ENCODE measurements at regions not wholly inside any gene's neighbourhood (a gene's known extent, or its start where the extent isn't known, plus 50 kb on each side); places are given as distances from the start of the nearest gene placed in this dataset.
A peak's percentile ranks its signal among the peaks of the same experiment; 100 is the strongest.

DNA sequence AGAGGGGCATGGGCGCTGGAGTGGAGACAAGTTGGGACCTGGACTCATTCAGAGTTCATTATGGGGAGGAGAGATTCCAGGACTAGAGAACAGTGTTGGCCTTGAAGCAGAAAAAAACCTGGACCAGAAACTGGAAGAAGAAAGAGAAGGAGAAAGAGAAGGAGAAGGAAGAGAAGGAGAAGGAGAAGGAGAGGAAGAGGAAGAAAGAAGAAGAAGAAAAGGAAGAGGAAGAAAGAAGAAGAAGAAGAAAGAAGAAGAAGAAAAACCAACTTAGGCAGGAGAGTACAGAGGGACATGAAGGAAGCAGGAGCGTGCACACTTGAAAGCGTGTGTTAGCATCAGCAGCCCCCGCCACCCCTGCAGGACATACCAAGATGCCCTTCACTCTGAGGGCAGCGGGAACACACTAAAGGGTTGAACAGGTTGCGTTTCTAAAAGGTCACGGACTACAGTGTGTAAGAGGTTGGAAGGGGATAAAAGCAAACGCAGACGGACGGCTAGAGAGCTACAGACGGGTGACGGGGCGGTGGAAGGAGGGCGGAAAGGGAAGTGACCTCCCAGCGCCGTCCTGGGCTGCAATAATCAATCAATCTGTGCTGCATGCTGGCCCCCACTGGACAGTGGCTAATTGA, 95.3 kb downstream of the SEC61G start:
- Histone ChIP-seq H3K4me3 (ENCODE audit: insufficient read length, low read depth) (peak overlapping the region; percentile 70), H3K27me3 (ENCODE audit: insufficient read depth, insufficient read length) (peaks cover 26% of the 10 kb centered on the region), H3K36me3 (ENCODE audit: insufficient read depth, insufficient read length, low read length) (no peaks in the 10 kb centered on the region), H3K9ac (ENCODE audit: insufficient read length, low read depth) (peak overlapping the region; percentile 88), H3K9me3 (ENCODE audit: insufficient read depth, low read length) (peaks cover 7% of the 10 kb centered on the region; the same call in 1 of the 2 replicates), H3K4me1 (ENCODE audit: insufficient read depth, insufficient read length) (peaks cover 7% of the 10 kb centered on the region)
- TF ChIP-seq ZNF274 (IDR thresholded peaks at IDR 0.05; ENCODE audit: low read depth, low read length) (no peak), YY1 (IDR thresholded peaks at IDR 0.05; ENCODE audit: insufficient read depth, insufficient read length) (no peak), SUZ12 (IDR thresholded peaks at IDR 0.05; ENCODE audit: extremely low read depth, insufficient read depth, insufficient read length) (peak; percentile 25)
- no peak for DNase-seq (ENCODE audit: low read depth, low spot score)

DNA sequence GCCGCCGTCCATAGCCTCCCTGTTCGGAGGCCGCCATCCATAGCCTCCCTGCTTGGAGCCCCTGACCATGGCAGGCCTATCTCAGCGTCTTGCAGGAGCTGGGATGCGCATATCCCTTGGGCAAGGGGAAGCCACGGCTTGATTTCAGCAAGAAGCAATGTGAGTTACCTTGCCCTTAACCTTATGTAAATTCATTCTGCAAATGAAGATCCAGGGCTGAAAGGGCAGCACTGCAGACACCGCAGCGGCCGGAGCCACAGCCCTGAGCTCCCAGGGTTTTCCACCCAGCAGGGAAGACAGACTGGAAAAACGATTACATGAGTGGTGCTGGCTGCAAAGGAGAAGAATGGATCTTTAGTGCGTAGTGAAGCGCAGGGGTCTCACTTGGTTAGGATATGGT, 95.8 kb downstream of the SEC61G start:
- H3K4me1 ChIP-seq (ENCODE audit: insufficient read depth, insufficient read length): peaks cover 7% of the 10 kb centered on the region
- H3K9ac ChIP-seq (ENCODE audit: insufficient read length, low read depth): no peak overlapping the region
- peaks cover 26% of the 10 kb centered on the region for H3K27me3 ChIP-seq (ENCODE audit: insufficient read depth, insufficient read length)
- TF ChIP-seq SUZ12 (IDR thresholded peaks at IDR 0.05; ENCODE audit: extremely low read depth, insufficient read depth, insufficient read length) (no peak), ZNF274 (IDR thresholded peaks at IDR 0.05; ENCODE audit: low read depth, low read length) (no peak), YY1 (IDR thresholded peaks at IDR 0.05; ENCODE audit: insufficient read depth, insufficient read length) (no peak)
- H3K4me3 ChIP-seq (ENCODE audit: insufficient read length, low read depth): peak overlapping the region; percentile 8
- DNase-seq (ENCODE audit: low read depth, low spot score): peak; percentile 23
- no peaks in the 10 kb centered on the region for H3K36me3 ChIP-seq (ENCODE audit: insufficient read depth, insufficient read length, low read length)
- peaks cover 4% of the 10 kb centered on the region; the same call in 1 of the 2 replicates for H3K9me3 ChIP-seq (ENCODE audit: insufficient read depth, low read length)

- no peak for DNase-seq (ENCODE audit: low read depth, low spot score)
Observed at GRCh38 chr7:54662701-54663100, 96.3 kb downstream of the SEC61G start.

GRCh38 chr7:54653905-54654304, 105.1 kb downstream of the SEC61G start:
- Histone ChIP-seq H3K27me3 (ENCODE audit: insufficient read depth, insufficient read length) (no peaks in the 10 kb centered on the region), H3K36me3 (ENCODE audit: insufficient read depth, insufficient read length, low read length) (no peaks in the 10 kb centered on the region), H3K4me3 (ENCODE audit: insufficient read length, low read depth) (no peak overlapping the region), H3K9ac (ENCODE audit: insufficient read length, low read depth) (no peak overlapping the region), H3K9me3 (ENCODE audit: insufficient read depth, low read length) (no peaks in the 10 kb centered on the region; the same call in 1 of the 2 replicates), H3K4me1 (ENCODE audit: insufficient read depth, insufficient read length) (no peaks in the 10 kb centered on the region)
- TF ChIP-seq YY1 (IDR thresholded peaks at IDR 0.05; ENCODE audit: insufficient read depth, insufficient read length): no peak
- TF ChIP-seq SUZ12 (IDR thresholded peaks at IDR 0.05; ENCODE audit: extremely low read depth, insufficient read depth, insufficient read length): no peak
- no peak for TF ChIP-seq ZNF274 (IDR thresholded peaks at IDR 0.05; ENCODE audit: low read depth, low read length)
- DNase-seq (ENCODE audit: low read depth, low spot score): no peak

More at GRCh38 chr7:54662701-54663100, 96.3 kb downstream of the SEC61G start:
- H3K36me3 ChIP-seq (ENCODE audit: insufficient read depth, insufficient read length, low read length): no peaks in the 10 kb centered on the region
- H3K27me3 ChIP-seq (ENCODE audit: insufficient read depth, insufficient read length): peaks cover 26% of the 10 kb centered on the region
- peaks cover 4% of the 10 kb centered on the region; the same call in 1 of the 2 replicates for H3K9me3 ChIP-seq (ENCODE audit: insufficient read depth, low read length)
- TF ChIP-seq SUZ12 (IDR thresholded peaks at IDR 0.05; ENCODE audit: extremely low read depth, insufficient read depth, insufficient read length): no peak
- no peak for TF ChIP-seq ZNF274 (IDR thresholded peaks at IDR 0.05; ENCODE audit: low read depth, low read length)
- TF ChIP-seq YY1 (IDR thresholded peaks at IDR 0.05; ENCODE audit: insufficient read depth, insufficient read length): no peak
- H3K4me1 ChIP-seq (ENCODE audit: insufficient read depth, insufficient read length): peaks cover 7% of the 10 kb centered on the region
- H3K4me3 ChIP-seq (ENCODE audit: insufficient read length, low read depth): no peak overlapping the region
- no peak overlapping the region for H3K9ac ChIP-seq (ENCODE audit: insufficient read length, low read depth)

DNA sequence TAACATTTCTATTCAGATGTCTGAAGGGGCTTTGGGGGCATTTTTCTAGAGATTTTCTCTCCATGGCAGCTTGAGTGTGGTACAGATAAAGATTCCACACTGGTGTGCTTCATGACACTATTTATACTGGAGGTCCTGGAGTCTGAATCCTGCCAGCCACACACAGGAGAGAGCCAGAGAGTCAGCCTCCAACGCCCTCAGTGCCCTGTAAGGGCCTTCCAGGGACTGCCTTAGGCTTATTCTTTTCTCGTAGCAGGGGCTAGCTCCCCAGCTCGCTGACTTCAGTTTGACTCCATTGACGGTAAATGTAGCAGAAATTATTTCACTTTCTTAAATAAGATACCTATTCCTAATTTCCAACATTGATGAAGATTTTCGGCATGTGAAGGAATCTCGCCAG, 100.9 kb downstream of the VSTM2A start:
- no peaks in the 10 kb centered on the region for H3K9me3 ChIP-seq (ENCODE audit: insufficient read depth, low read length)
- no peak for DNase-seq (ENCODE audit: low read depth, low spot score)

DNA sequence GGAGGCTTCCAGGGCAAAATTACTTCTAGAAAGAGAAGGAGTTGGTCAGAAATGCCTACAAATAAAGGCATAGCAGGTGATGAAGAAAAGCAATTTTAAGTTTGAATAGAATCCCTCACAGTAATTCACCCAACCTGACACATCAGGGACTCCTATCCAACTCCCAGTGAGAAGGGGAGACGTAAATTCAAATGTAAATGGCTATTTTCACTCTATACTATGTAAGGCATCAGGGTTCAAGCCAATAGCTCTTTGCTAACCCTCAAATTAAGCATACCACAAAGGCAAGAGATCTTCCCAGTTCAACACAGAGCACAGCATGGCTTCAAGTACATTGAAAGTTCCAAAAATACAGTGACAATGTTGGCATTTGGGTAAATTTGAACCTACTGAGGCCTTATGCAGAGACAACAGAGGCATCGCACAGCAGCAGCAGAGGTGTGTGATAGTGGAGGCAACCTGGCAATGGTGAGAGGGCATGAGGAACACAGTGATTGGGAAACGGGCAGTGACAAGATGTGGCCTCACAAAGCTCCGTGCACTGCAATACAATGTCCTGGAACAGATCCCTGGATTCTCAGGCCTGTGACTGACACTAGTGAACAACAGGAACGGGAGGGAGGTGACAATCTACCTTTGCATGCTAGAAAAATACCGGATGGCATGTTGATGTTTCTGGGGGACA, 95.7 kb downstream of the VSTM2A start:
- Histone ChIP-seq H3K9ac (ENCODE audit: insufficient read length, low read depth) (no peak overlapping the region), H3K27me3 (ENCODE audit: insufficient read depth, insufficient read length) (no peaks in the 10 kb centered on the region), H3K4me3 (ENCODE audit: insufficient read length, low read depth) (no peak overlapping the region), H3K36me3 (ENCODE audit: insufficient read depth, insufficient read length, low read length) (no peaks in the 10 kb centered on the region), H3K9me3 (ENCODE audit: insufficient read depth, low read length) (0 out of 2 replicates have a peak, but pooled peaks cover 6% of the 10 kb centered on the region), H3K4me1 (ENCODE audit: insufficient read depth, insufficient read length) (no peaks in the 10 kb centered on the region)
- TF ChIP-seq YY1 (IDR thresholded peaks at IDR 0.05; ENCODE audit: insufficient read depth, insufficient read length) (no peak), ZNF274 (IDR thresholded peaks at IDR 0.05; ENCODE audit: low read depth, low read length) (no peak), SUZ12 (IDR thresholded peaks at IDR 0.05; ENCODE audit: extremely low read depth, insufficient read depth, insufficient read length) (no peak)
- DNase-seq (ENCODE audit: low read depth, low spot score): no peak

More for the DNA sequence above, 100.9 kb downstream of the VSTM2A start:
- H3K9ac ChIP-seq (ENCODE audit: insufficient read length, low read depth): no peak overlapping the region
- no peak overlapping the region for H3K4me3 ChIP-seq (ENCODE audit: insufficient read length, low read depth)
- H3K36me3 ChIP-seq (ENCODE audit: insufficient read depth, insufficient read length, low read length): no peaks in the 10 kb centered on the region
- H3K4me1 ChIP-seq (ENCODE audit: insufficient read depth, insufficient read length): no peaks in the 10 kb centered on the region
- H3K27me3 ChIP-seq (ENCODE audit: insufficient read depth, insufficient read length): no peaks in the 10 kb centered on the region
- no peak for TF ChIP-seq ZNF274 (IDR thresholded peaks at IDR 0.05; ENCODE audit: low read depth, low read length)

- H3K27me3 ChIP-seq (ENCODE audit: insufficient read depth, insufficient read length): no peaks in the 10 kb centered on the region
- TF ChIP-seq SUZ12 (IDR thresholded peaks at IDR 0.05; ENCODE audit: extremely low read depth, insufficient read depth, insufficient read length) (no peak), YY1 (IDR thresholded peaks at IDR 0.05; ENCODE audit: insufficient read depth, insufficient read length) (no peak)
- peaks cover 17% of the 10 kb centered on the region; the same call in 1 of the 2 replicates for H3K9me3 ChIP-seq (ENCODE audit: insufficient read depth, low read length)
- H3K36me3 ChIP-seq (ENCODE audit: insufficient read depth, insufficient read length, low read length): no peaks in the 10 kb centered on the region
- no peak for DNase-seq (ENCODE audit: low read depth, low spot score)
- H3K4me1 ChIP-seq (ENCODE audit: insufficient read depth, insufficient read length): no peaks in the 10 kb centered on the region
- H3K4me3 ChIP-seq (ENCODE audit: insufficient read length, low read depth): no peak overlapping the region
- H3K9ac ChIP-seq (ENCODE audit: insufficient read length, low read depth): no peak overlapping the region
Observed at GRCh38 chr7:54632696-54633095, 90.5 kb downstream of the VSTM2A start.
